Stimulated activated CD4-positive, alpha-beta T cell treated with anti-CD3 and anti-CD28 coated beads, Interleukin-4, amount 100 ng/mL, for 24 hours (primary cell): ENCODE measurements at regions not wholly inside any gene's neighbourhood (a gene's known extent, or its start where the extent isn't known, plus 50 kb on each side); places are given as distances from the start of the nearest gene placed in this dataset.
A peak's percentile ranks its signal among the peaks of the same experiment; 100 is the strongest.
"Not testable (repeated sequence)": the region's sequence is repeated elsewhere in the genome, so short reads cannot be mapped to it uniquely, and the experiment has no call there.

Source experiments
- DNase-seq: peaks from one replicate; pipeline ENCODE4 v3.0.0-alpha.2; 2020

- DNase-seq: no peak
Observed at GRCh38 chr5:96124589-96124988, 162.9 kb upstream of the ELL2 start.

GRCh38 chr5:96123418-96123817 is 161.8 kb upstream of the ELL2 start:
- DNase-seq: no peak

GRCh38 chr5:96121364-96121763 is 159.7 kb upstream of the ELL2 start:
- no peak for DNase-seq

DNA sequence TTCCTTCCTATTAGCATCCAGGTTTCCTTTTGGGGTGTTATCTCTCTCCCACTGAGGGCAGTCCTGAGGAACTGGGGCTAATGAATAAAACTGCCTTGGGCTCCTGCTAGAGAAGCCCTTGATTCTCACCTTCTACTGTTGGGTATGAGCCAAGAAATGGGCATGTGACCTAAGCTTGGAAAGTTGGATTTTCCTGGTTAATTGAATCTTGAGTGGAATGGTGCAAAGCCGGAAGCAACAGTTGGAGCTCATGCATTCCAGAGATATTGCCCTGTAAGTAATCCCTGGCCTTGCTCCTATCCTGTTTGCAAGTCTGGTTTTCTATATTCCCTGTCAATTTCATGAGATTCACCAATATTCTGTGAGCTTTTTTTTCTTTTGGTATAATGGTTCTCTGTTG is 158.5 kb upstream of the ELL2 start:
- no peak for DNase-seq

GRCh38 chr5:96117771-96118651 is 156.4 kb upstream of the ELL2 start:
- DNase-seq: no peak

GRCh38 chr5:96115147-96115807 is 153.6 kb upstream of the ELL2 start:
- no peak for DNase-seq

DNA sequence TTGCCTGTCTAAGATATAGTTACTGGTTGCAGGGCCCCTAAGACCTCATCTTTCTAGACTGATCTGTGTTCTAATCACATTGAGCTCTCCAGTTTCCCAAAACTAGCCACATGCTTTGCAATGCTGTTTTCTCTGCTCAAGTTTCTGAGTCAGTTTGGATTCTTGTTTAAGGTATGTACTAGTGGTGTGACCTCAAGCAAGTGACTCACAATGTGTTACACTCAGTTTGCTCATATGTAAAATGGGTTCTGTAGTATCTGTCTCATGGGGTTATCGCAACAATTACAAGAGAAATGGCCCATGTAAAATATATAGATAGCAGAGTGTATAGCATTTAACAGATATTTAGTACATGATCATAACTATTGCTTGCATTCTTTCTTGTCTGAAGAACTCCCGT is 153.1 kb upstream of the ELL2 start:
- DNase-seq: peak; percentile 14

DNA sequence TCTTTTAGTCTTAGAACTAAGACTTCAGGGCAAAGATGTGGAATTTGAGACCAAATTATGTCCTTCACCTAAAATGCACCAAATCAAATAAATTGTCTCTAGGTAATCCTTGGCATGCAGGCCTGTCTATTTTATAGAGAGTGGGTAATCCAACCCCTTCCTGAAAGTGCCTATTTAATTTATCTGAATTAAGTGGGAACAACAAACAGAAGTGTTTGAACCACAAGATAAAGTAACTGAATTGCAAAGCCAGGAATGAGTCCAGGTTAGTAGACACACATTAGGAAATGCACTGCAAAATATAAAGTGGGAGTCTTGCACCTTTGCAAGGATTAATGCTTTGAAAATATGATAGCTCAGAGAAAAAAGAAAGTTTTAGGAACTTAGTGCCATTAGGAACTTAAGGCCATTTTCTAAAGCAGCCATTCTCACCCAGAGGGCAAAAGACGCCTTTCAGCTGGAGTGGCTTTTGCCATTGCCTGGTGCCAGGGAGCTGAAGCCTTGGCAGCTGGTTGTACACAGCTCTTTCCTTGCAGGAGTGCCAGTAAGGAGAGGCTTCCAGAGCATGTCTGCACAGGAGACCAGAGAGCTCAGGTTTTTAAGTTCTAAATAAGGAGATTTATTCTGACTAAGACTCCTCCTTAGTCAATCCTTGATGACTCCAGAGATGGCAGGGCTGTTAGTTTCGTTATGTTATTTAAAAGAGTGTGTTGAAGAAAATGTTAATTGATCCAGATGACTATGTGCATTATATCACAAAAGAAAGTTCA is 151.7 kb upstream of the ELL2 start:
- no peak for DNase-seq

DNA sequence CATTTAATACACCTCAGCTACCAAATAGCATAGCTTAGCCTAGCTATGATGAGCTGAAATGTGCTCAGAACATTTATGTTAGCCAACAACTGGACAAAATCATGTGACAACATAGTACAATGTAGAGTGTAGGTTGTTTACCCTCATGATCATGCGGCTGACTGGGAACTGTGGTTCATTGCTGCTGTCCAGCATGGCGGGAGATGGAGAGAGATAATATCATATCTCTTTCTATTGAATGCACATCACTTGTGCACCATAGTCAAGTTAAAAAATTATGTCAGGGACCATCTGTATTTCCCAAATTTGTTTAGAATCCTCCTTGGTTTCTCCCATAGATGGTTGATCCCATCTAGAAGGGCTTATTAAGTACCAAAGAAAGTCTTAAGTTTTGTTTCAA is 151.1 kb upstream of the ELL2 start:
- no peak for DNase-seq

GRCh38 chr5:96112123-96112670 is 150.5 kb upstream of the ELL2 start:
- DNase-seq: no peak

DNA sequence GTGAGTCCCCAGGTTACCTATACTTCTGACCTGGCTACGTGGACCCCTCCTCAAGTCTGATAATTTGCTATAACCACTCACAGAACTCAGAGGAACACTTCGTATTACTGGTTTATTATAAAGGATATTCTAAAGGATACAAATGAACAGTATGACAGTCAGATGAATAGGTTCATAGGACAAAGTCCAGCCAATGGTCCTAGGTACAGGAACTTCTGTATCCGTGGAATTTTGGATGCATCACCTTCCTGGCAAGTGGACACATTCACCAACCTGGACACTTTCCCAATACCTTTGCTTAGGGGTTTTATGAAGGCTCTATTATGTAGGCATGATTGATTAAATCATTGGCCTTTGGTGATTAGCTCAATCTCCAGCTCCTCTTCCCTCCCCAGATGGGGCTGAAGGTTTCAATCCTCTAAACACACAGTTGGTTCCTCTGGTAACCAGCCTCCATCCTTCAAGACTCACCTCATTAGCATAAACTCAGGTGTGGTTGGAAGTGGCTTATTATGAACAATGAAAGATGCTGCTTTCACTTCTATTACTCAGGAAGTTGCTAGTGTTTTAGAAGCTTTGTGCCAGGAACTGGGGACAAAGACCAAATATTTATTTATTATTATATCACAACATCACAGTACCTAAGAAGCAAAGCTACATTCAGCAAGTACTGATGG is 149.6 kb upstream of the ELL2 start:
- no peak for DNase-seq

- DNase-seq: no peak
Observed at GRCh38 chr5:96110300-96110699, 148.6 kb upstream of the ELL2 start.

- not testable (repeated sequence) for DNase-seq
Observed at GRCh38 chr5:96108629-96109028, 147.0 kb upstream of the ELL2 start.

DNA sequence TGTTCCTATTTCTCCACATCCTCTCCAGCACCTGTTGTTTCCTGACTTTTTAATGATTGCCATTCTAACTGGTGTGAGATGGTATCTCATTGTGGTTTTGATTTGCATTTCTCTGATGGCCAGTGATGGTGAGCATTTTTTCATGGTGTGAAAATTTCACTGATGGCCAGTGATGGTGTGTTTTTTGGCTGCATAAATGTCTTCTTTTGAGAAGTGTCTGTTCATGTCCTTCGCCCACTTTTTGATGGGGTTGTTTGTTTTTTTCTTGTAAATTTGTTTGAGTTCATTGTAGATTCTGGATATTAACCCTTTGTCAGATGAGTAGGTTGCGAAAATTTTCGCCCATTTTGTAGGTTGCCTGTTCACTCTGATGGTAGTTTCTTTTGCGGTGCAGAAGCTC is 142.2 kb upstream of the ELL2 start:
- not testable (repeated sequence) for DNase-seq

- DNase-seq: no peak
Observed at GRCh38 chr5:96101358-96102089, 139.9 kb upstream of the ELL2 start.

DNA sequence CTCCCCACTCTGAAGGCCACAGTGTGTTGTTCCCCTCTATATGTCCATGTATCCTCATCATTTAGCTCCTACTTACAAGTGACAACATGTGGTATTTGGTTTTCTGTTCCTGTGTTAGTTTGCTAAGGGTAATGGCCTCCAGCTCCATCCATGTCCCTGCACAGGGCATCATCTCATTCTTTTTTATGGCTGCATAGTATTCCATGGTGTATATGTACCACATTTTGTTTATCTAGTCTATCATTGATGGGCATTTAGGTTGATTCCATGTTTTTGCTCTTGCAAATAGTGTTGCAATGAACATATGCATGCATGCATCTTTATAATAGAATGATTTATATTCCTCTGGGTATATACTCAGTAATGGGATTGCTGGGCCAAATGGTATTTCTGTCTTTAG is 135.8 kb upstream of the ELL2 start:
- DNase-seq: not testable (repeated sequence)

DNA sequence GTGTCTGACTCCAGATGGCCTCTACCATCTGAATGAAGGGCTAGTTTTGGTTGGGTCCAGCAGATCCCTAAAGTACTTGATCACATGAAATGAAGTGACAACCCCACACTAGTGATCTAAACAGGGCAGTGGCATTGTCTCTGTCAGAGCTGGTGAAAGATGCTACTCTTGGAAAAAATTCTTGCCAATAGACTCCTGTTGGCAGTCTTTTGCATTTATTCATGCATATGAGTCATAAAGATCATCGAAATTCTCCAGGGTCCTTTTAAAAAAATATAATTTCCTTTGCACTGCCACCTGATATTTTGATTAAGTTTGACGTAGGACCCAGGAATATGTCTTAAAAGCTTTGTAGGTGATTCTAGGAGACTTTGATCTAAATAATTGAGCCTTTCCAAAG is 135.1 kb upstream of the ELL2 start:
- DNase-seq: no peak

DNA sequence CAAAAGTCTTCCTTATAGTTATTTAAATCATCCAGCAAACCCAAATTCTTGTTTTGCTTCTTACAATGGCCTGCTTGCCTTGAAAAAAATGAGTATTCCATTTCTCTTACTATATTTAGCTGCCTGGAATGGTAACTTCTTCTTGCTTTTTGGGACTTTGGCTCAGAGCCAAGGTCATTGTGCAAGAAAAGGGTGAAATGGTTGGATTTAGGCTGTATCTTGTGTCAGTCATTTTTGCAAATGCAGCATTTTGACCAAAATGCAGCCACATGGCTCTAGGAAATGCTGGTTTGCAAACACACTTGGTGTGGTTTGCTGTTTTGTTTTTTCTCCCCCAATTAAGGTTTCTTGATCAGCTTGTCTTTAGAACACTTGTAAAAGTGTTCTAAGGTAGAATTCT is 133.3 kb upstream of the ELL2 start:
- DNase-seq: no peak

DNA sequence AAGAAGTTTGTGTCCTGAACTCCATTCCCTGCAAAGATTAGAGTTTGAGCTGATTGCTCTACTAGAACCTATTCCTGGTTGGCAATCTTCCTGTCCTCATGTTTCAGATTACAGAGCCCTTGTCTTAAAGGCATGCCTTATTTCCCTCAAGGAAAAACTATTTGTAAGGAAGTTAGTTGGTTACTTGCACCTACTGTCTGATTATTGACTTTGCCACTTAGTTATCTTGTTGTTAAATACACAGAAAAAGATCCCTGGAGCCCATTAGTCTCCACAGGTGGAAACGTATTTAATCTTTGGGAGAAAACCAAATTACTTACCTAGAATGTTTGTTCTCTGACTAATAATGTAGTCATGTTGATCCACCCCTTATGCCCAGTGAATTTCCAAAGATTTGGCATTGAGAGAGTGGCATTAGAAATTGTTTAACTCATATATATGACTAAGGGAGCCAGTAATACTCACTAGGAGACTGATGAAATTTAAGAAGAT is 132.3 kb upstream of the ELL2 start:
- no peak for DNase-seq

DNA sequence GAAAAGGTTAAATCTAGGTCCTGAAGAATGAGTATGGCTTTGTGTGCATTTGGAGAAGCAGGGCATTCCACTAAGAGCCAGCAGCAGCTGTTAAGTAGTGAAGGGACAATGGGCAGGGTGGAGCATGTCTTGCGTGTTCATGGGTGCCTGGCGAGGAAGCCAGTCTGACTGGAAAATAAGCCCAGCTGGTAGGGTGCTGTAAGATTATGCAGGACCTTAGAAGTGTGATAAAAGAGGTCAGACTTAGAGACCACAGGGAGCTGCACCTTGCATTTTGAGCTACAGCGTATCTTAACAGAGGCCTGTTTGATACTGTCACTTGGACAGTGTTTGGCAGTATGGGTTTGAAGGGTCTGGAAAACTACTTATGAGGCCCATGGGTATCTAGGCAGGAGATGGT is 131.7 kb upstream of the ELL2 start:
- no peak for DNase-seq

- DNase-seq: no peak
Observed at GRCh38 chr5:96091874-96092273, 130.2 kb upstream of the ELL2 start.

DNA sequence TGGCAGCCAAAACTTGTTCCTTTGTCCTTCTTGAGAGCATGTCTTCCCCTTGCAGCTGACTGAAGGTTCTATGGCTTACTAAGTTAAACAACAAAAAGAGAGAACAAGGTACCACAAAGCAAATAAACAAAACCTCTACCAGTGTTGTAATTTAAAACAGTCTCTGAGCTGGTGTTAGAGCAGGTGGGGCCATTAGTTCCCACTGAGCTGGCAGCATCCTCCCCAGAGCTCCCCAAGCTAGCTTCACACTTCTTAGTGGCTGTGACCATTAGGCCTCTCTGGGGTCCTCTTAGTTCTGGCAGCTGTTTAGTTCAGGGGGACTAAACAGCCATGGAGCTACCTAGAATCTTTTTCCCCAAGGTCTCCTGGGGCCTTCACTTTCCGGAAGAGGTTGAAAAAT is 128.6 kb upstream of the ELL2 start:
- DNase-seq: no peak
